Cardiac fibroblast (primary cell): ENCODE measurements at regions not wholly inside any gene's neighbourhood (a gene's known extent, or its start where the extent isn't known, plus 50 kb on each side); places are given as distances from the start of the nearest gene placed in this dataset.

Experiments
- DNase-seq, 2 donors: peaks; one replicate each; pipeline versions ENCODE4 v3.0.0 to v3.0.0-alpha.2; 2010; ENCODE audit warnings: low read depth in 2 of 2
- H3K4me3 ChIP-seq, 2 donors: replicated peaks in 1 of 2; 1 replicate in 1 of 2; 2 replicates in 1 of 2; pipeline ENCODE4 v1.5.1; 2011; ENCODE audit warnings: low read depth in 2 of 2, low read length in 2 of 2, mild to moderate bottlenecking in 2 of 2, moderate library complexity in 1 of 2
- CTCF ChIP-seq: IDR thresholded peaks from one replicate; pipeline ENCODE4 v1.5.1; 2011; ENCODE audit warnings: low read depth, mild to moderate bottlenecking, low read length, inconsistent platforms

DNA sequence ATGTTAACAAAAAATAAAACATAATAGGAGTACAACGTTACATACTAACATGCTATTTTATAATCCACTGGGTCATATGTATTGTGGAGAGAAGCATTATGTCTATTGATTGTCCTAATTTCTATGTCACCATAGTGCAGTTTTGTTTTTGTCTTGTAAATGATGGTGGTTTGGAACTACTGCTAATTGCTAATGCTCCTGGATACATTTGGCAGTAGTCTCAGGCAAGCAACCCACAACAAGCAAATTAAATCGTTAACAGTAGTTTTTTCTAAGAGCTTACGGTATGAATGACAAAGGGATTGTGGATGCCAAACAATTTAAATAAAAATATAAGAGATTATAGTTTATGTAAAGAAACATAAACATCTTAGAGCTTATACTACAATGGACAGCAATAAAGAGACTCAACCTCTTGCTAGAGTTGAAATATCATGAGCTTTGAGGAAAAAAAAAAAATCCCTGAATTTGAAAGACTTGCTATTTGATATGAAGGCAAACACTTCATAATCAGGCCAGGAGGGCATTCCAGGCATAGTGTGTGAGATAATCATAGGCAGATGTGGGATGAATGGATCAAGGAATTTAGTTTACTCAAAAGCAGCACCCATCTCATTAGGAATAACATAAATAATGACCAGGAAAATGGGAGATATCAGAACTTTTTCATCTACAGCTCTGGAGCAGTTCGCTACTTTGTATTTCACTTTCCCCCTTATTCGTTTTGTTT, 181.3 kb downstream of the CCDC59 start:
- H3K4me3 ChIP-seq, result no peak overlapping the region
- no peak for DNase-seq
- TF ChIP-seq CTCF, result no peak

DNA sequence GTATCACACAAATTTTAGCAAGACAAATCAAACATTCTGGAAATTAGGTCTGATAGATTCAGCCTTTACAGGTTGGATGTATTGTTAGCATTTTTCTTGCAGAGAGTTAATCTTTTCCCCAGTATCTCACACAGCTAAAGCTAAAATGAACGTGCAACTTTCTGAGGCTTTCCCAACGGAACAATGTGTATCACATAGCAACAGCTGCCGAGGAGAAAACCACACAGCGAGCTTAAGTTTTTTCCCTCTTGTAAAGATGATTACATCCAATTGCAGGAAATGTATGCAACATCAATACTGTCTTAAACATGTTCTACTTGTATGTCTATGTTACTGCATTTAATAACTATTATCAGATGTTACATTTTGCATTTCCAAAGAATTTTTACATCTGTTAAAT, 182.2 kb downstream of the CCDC59 start:
- no peak for DNase-seq
- no peak overlapping the region for H3K4me3 ChIP-seq
- no peak for TF ChIP-seq CTCF

DNA sequence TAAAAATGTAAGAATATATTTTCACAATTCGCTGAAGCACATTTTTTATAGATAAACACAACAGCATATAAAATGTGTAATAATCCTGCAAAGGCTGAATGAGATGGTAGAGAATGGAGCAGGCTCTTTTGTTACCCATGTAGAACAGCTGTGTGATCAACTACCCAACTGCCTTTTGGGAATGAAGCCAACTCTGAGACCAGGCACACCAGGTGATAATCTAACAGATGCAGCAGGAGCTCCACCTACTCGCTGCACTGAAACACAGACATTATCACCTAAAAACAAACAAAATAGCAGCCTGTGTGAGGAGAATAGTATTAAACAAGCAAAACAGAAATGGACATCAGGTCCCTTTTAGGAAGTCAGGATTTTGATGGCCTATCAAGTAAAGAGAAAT, 183.3 kb downstream of the CCDC59 start:
- DNase-seq, result no peak
- no peak overlapping the region for H3K4me3 ChIP-seq
- no peak for TF ChIP-seq CTCF

GRCh38 chr12:82174383-82174782, 183.8 kb downstream of the CCDC59 start:
- no peak for DNase-seq
- TF ChIP-seq CTCF, result no peak
- H3K4me3 ChIP-seq, result no peak overlapping the region

- no peak overlapping the region for H3K4me3 ChIP-seq
- no peak for TF ChIP-seq CTCF
- no peak for DNase-seq
Measured at GRCh38 chr12:82149045-82149444, 209.1 kb downstream of the CCDC59 start.

DNA sequence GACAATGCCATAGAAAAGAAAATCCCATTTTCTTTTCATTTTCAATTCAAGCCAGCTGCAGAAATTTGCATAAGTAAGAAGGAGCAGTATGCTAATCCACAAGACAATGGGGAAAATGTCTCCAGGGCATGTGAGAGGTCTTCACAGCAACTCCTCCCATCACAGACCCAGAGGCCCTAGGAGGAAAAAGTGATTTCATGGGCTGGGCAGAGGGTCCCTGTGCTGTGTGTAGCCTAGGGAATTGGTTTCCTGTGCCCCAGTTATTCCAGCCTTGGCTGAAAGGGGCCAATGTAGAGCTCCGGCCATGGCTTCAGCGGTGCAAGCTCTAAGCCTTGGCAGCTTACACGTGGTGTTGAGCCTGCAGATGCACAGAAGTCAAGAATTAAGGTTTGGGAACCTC, 211.4 kb downstream of the CCDC59 start:
- no peak overlapping the region for H3K4me3 ChIP-seq
- no peak for DNase-seq
- TF ChIP-seq CTCF, result no peak

- DNase-seq, result no peak
- H3K4me3 ChIP-seq, result no peak overlapping the region
- TF ChIP-seq CTCF, result no peak
Measured at GRCh38 chr12:82144505-82144904, 213.7 kb downstream of the CCDC59 start.
